Hypothalamus (tissue), 51 donors: ENCODE measurements at regions not wholly inside any gene's neighbourhood (a gene's known extent, or its start where the extent isn't known, plus 50 kb on each side); places are given as distances from the start of the nearest gene placed in this dataset.
"Not testable (repeated sequence)": the region's sequence is repeated elsewhere in the genome, so short reads cannot be mapped to it uniquely, and the experiment has no call there.

Source experiments
- DNase-seq, 51 donors: peaks; one replicate each; lab custom pipeline; 2025; lab: John Stamatoyannopoulos, UW

DNA sequence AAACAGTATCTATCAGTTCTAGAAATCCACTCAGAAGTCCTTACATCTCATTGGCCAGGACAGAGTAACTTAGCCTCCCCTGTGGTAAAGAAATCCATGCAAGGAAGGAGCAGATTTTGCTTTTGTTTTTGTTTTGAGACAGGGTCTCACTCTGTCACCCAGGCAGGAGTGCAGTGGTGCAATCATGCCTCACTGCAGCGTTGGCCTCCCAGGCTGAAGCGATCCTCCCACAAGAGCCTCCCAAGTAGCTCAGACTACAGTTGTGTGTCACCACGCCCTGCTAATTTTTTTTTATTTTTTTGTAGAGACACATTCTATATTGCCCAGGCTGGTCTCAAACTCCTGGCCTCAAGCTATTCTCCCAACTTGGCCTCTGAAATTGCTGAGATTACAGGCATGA, 185.1 kb downstream of the NRP2 start:
- no peak for DNase-seq

DNA sequence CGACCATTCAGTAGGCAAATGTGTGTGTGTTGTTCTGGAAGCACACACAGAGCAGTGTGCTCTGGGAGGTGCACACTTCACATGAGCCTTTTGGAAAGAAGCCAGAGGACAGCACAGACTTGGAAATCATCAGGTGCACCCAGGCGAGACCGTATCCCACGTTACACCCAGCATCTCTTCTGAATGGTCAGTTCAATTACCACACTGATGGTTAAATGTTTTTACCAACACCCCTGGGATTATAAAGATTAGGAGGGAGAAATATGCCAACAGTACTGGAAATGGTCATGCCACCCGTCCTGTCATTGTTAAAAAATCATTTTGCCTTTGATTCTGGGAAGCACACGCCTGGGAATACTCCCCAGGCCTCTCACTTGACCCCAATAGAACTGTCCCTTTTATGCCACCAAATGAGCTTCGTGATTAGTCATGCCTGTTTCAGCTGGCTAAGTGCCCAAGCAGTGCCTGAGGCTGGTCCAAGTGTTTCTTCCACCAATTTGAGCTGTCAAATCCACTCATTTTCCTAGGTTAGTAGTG, 183.7 kb downstream of the NRP2 start:
- peak in 18 of 51 donors; percentile 1 to 44 (median 11) for DNase-seq

DNA sequence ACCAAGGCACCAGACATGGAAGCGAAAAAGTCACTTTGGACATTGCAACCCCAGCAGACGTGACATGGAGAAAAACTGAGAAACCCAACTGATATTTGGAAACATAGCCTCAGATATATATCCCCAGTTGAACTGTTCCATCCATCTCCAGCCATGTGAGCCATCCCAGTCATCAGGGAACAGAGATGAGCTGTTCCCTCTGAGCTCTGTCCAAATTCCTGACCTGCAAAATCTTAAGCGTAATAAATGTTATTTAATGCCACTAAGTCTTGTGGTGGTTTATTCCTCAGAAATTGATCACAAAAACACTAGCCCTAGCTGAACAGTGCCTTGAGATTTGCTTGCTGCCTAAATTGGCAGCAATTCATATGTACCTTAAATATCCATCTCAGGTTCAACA, 182.8 kb downstream of the NRP2 start:
- no peak for DNase-seq

DNA sequence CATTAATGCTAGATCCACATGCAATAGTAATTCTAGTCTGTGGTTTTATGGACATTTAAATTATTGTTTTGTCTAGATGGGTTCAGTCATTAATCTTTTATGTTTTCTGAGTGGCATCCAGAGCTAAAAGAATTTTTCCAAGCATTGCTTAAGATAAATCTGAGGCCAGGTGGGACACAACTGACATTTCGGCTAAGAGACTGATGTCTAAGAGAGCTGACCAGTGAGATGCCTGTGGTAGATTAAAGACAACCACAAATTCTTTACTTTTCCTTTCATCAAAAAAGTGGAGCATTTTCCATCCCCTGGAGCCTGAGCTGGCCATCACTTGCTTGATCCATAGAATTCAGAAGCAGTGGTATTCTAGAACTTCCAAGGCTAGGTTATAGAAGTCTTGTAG, 182.2 kb downstream of the NRP2 start:
- DNase-seq, result no peak

DNA sequence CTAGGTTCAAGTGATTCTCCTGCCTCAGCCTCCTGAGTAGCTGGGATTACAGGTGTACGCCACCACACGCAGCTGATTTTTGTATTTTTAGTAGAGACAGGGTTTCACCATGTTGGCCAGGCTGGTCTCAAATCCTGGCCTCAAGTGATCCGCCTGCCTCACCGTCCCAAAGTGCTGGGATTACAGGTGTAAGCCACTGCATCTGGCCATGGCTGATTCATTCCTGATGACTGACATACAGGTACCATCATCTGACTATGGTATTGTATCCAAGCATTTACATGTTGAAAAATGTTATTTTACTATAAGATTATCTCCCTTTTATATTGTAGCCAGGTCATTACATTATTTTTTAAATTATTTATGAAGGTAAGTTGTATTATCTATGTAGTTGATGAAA, 180.5 kb downstream of the NRP2 start:
- DNase-seq, result not testable (repeated sequence)

DNA sequence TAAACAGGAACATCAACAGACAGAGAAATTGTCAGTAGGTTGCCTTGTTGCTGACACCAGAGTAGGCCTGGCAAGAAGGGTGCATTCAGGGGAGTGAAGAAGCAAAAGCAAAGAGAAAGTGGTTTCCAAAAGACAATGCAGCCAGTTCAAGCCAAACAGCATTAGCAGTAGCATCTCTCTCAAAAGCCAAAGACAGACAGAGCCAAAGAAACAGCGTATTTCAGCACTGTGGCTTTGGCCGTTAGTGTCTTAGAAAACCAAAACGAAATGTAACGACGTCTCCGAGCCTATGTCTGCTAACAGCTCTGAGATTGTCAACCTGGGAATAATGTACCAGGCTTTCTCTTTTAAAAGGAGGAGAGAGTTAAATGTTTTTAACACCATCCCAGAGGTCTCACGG, 178.6 kb downstream of the NRP2 start:
- DNase-seq, result no peak

DNA sequence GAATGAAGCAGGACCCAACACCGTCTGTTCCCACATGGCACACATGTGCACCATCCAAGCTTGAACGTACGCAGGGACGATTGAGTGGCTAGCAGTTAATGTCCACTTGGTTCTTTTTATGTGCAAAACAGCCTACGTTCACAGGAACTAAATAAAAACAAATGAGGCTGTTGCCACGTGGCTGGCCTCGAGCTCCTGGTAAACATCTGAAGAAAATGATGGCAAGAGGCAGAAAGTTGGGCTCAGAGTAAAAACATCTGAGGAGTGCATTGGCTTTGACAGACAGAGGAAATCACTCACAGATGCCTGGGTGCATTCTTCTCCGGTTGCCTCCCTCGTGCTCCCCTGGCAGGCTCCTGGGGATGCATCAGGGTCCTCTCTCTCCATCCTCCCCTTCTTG, 177.9 kb downstream of the NRP2 start:
- DNase-seq, result no peak

DNA sequence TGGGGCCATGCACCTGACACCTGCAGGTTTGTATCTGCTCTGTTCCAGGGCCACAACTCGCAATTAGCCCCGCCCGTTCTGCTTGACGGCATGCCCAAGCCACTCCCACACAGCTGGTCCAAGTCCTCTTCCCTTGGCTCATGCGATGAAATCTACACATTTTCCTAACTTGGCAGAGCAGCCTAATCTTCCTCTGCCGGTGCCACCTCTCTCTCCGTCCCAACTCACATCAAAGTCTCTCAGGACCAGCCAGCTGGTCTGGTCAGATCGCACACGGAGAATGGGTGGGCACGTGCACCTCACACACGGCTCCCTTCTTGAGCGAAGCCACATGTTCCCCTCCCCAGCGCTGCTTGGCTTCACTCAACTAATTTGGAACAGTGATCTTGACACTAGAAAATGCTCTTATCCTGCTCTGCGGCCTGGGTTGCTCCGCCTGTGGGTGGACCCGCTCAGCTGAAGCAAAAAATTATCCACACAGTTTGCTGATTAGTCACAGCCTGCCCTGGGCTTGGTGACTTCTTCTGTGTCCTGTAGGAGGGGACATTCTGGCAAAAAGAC, 176.7 kb downstream of the NRP2 start:
- no peak for DNase-seq

DNA sequence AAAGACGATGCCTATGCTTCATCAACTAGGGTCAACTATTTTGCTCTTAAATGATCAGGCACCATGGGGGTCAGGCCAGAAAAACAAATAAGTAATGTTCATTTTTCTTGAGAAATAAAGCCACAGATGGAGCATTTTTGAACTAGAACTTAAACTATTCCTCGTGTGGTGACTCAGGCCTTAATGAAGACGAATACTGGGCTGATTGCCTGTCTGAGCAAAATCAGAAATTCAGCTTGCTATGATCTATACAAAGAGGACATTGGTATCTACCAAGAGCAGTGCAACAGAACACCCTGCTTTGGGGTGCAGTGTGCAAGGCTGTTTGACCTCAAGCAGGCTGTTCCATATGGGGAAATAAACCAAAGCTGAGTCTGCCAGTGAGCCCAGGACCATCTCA, 176.0 kb downstream of the NRP2 start:
- DNase-seq, result no peak

DNA sequence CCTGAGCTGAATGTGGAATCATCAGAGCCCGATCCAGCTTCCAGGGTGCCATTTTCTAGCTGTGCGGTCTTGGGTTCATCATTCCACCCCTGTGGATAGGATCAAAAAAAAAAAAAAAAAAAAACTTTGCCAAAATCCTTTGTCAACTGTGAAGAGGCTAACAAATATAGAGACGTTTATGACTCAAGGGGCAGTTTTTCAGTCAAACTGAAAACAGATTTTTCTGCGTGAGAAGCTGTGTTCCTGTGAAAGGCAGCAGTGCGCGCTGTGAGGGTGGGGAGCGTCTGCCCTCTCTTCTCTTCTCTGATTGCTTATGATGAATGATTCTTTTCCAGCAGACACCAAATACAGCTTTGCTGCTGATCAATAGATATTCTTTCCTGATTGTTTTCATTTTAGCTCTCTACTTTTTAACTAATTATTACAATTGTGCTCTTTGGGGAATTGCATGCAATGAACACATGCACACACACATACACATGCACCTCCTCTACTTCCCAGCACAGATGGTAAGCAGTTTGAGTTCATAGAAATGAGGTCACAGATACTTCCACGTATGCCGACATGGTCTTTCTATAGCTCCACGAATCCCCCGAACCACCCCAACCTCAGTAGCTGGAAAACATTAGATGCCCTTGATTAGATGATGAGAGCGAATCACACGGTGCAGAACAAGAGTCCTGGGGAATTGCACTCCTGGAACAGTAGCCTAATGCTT, 175.4 kb downstream of the NRP2 start:
- DNase-seq, result no peak

DNA sequence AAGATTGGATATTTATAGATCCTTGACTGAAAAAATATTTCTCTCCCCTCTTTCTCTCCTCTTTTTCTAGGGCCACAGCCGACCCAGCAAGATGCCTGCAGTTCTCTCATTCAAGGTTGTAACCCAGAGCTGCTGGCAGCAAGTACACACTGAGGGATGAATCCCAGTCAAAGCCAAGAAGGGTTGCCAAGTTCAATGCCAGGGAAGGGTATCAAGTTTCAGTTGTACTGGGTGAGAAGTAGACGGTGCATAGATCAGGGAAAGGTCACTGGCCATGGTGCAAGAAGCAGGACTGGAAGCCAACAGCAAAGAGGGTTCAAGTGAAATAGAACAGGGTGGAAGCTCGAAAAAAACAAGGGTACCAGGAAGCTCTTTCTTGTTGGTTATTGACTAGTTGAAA, 170.2 kb downstream of the NRP2 start:
- DNase-seq, result no peak

DNA sequence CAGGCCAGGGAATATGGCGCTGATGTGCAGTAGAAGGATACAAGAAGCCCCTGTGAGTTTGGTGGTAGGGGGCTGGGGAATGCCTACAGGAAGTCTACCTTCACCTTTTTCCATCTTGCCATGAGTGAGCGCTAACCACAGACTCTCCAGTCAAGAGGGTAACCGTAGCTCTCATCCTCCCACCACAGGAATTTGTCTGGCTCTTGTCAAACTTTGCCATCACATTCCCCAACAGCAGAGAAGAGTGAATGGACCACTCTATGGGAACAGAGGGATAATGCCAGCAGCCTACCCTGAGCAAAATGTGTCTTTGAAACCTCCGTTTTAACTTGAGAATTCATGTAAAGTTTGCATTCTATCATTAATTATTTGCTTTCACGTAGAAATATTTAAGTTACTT, 168.3 kb downstream of the NRP2 start:
- DNase-seq, result no peak

DNA sequence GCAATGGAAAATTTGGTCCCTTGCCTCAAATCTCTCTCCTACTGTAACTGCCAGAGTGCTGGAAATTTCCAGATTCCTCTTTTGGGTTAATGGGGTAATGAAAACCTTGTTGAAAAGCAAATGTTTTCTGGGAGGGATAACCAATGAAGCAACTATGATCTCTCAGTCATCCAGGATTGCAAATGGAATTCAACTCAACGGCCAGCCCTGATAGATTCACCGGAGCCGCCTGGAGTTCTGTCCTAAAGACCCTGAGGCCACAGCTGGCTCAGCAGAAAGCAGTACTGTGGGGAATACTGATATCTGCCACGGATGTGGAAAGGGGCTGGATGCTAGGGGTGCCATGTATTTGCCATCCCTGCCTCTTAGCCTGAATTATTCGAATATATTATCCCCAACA, 167.8 kb downstream of the NRP2 start:
- no peak for DNase-seq

DNA sequence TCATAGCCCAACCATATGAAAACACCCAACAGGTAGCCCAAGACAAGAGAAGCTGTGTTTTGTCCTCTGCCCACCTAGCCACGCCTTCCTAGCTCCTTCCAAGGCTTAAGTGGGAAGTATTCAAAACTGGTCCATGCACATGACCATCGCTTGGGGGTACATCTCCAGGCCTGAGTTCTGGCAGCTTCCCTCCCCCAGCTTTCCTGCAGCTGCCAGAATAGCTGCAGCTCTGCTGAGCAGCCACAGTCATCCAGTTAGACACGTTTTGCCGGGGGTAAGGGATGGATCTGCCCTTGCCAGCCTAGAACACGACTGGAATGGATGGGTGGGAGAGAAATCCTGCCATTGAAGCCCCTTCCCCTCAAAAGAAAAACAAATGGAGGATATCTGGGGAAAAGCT, 166.8 kb downstream of the NRP2 start:
- no peak for DNase-seq

DNA sequence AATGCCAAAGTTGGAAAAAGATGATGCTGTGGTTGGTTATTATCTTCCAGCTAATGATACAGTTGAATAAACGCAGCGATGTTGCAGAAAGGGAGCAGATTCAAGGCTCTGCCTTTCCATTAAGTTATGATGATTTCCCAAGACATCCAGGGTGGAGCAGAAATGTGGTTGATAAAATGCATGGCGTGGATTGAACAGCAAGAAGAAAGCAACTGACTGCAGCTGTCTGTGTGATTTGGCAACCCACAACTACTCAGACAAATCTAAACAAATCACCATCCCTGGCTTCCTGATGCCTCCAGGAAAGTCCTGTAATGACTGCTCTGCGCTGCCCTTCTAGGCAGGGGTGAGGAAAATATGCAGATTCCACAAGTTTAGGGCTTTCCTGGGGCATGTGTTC, 166.3 kb downstream of the NRP2 start:
- DNase-seq, result no peak
